GM13977 (cell line): ENCODE measurements at regions not wholly inside any gene's neighbourhood (a gene's known extent, or its start where the extent isn't known, plus 50 kb on each side); places are given as distances from the start of the nearest gene placed in this dataset.
"Not testable (repeated sequence)": the region's sequence is repeated elsewhere in the genome, so short reads cannot be mapped to it uniquely, and the experiment has no call there.

Experiments used
- DNase-seq: peaks from one replicate; pipeline ENCODE4 v3.0.0; 2012; ENCODE audit warnings: low spot score
- CTCF ChIP-seq: IDR thresholded peaks from 2 replicates; pipeline ENCODE4 v1.5.1; 2012; ENCODE audit warnings: mild to moderate bottlenecking, control low read depth; ENCODE audit not compliant: insufficient read depth; ENCODE audit errors: extremely low read depth, missing control alignments
- in situ Hi-C: fragments of 300-500 bp; cut with MboI; formaldehyde crosslinking; loops from one replicate; pipeline ENCODE4 v1.12.0; 2022; ENCODE audit warnings: low sequenced_read_pairs, low pct_unique_long_range_greater_than_20kb, mixed read lengths, inconsistent platforms; ENCODE audit not compliant: unreplicated experiment

DNA sequence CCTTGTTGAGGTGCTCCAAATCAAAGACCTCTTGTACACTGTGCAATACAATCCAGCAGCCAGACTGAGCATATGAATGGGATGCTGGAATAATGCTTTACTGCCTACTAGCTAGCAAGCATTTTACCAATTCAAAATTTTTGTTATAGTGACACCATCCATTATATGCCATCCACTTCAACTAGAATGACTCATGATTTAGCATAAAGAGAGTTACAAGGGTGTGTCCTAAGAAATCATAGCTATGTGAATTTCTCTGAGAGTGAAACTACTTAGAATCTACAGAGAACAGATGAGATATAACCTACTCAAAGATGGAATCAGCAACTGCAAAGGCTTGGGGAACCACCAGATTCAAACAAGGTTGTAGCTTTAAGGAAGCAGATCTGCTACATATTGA, 221.9 kb downstream of the LHFPL1 start:
- in situ Hi-C loops: no loop called here
- no peak for TF ChIP-seq CTCF
- no peak for DNase-seq

DNA sequence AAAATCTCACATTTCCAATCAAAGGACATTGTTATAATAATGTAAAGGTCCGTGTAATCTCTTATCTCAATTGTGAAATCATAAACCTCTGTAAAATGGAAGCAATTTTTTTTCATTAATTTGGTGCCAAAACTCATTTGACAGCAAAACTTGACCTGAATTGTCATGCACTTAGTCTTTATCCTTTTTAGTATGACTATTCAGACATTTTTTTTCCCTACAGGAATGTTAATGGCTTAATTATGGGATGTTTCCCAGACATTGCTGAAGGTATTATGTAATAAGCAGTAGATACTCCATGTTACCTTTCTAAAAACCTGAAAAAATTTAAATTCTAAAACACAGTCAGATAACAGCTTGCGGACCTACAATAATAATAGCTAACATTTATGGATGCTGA, 228.9 kb downstream of the LHFPL1 start:
- TF ChIP-seq CTCF: no peak
- DNase-seq: no peak
- in situ Hi-C loops: no loop called here

GRCh38 chrX:112440277-112440676, 239.5 kb downstream of the LHFPL1 start:
- in situ Hi-C loops: no loop called here

DNA sequence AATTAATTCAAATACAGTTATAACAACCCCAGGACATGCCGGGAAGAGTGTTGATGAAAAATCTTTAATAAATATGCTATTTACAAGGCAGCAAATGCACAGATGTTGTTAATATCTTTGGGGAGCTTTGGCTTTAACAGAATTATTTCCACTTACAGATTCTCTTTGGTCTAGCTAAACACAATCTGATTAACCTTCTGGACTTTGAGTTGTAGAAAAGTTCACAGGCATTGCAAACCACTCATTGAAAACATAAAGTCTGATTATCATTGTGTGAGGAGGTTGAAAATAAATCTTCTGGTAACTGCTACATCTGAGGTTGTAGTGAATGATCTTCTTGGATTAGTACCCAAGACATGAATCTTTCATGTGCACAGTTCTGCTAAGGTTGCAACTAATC, 255.6 kb downstream of the LHFPL1 start:
- in situ Hi-C loops: no loop called here
- DNase-seq: no peak
- TF ChIP-seq CTCF: no peak

More at GRCh38 chrX:112440277-112440676, 239.5 kb downstream of the LHFPL1 start:
- TF ChIP-seq CTCF: no peak
- DNase-seq: no peak

- no peak for TF ChIP-seq CTCF
- DNase-seq: no peak
- in situ Hi-C loops: no loop called here
Observed at GRCh38 chrX:112391313-112391712, 288.4 kb downstream of the LHFPL1 start.

DNA sequence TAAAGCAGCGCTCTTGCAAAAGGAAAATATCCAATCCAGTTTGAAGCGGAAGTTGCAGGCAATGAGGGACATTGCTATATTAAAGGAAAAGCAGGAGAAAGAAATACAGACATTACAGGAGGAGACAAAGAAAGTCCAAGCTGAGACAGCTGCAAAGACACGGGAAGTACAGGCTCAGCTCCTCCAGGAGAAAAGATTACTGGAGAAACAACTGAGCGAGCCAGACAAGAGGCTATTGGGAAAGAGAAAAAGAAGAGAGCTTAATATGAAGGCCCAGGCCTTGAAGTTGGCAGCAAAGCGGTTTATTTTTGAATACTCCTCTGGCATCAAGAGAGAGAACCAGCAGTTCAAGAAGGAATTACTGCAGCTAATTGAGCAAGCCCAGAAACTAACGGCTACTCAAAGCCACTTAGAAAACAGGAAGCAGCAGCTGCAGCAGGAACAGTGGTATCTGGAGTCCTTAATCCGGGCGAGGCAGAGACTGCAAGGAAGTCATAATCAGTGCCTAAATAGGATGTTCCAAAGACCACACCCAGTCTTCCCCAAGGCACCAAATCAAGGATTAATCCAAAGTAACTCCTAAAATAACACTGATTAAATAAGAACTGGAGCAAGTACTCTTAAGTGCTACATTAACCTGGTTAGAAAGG, 298.0 kb downstream of the LHFPL1 start:
- in situ Hi-C loops: not testable (repeated sequence)

GRCh38 chrX:112380541-112381278, 298.1 kb upstream of the TRPC5 start:
- no peak for TF ChIP-seq CTCF
- in situ Hi-C loops: no loop called here
- no peak for DNase-seq

More for the DNA sequence above, 298.0 kb downstream of the LHFPL1 start:
- not testable (repeated sequence) for DNase-seq
